HCT116 (cell line): ENCODE measurements at regions not wholly inside any gene's neighbourhood (a gene's known extent, or its start where the extent isn't known, plus 50 kb on each side); places are given as distances from the start of the nearest gene placed in this dataset.

Experiments
- JUND ChIP-seq: IDR thresholded peaks from 2 replicates; pipeline ENCODE4 v1.6.1; 2012
- POLR2A ChIP-seq: IDR thresholded peaks from 2 replicates; pipeline ENCODE4 v1.7.0; 2011; ENCODE audit warnings: borderline replicate concordance; ENCODE audit not compliant: insufficient read depth, insufficient read length; ENCODE audit errors: extremely low read depth
- POLR2AphosphoS5 ChIP-seq: IDR thresholded peaks from 2 replicates; pipeline ENCODE4 v1.6.1; 2011; ENCODE audit warnings: mild to moderate bottlenecking, low read depth, low read length, moderate library complexity
- SIN3A ChIP-seq: IDR thresholded peaks from 2 replicates; pipeline ENCODE4 v1.6.1; 2012; ENCODE audit warnings: low read depth
- YY1 ChIP-seq: IDR thresholded peaks from 2 replicates; pipeline ENCODE4 v1.6.1; 2011; ENCODE audit warnings: low read length, low read depth, moderate library complexity, mild to moderate bottlenecking; ENCODE audit not compliant: insufficient replicate concordance; ENCODE audit errors: extremely low read depth
- TF ChIP-seq, protein P1 (sequence below), 3 experiments: fragments of 200-600 bp in 1 of 3; sonication (generic) in 1 of 3; IDR thresholded peaks in 2 of 3; conservative IDR thresholded peaks in 1 of 3; 2 replicates each; pipeline ENCODE4 v1.5.1; 2012 to 2017; ENCODE audit warnings: low read depth in 2 of 3, low read length in 2 of 3, antibody characterized with exemption in 1 of 3, borderline replicate concordance in 1 of 3, control low read depth in 1 of 3, mild to moderate bottlenecking in 1 of 3, mixed read lengths in 1 of 3, mixed run types in 1 of 3, moderate library complexity in 1 of 3; ENCODE audit not compliant: insufficient read depth in 1 of 3
- TF ChIP-seq, protein P2 (sequence below): IDR thresholded peaks from 2 replicates; pipeline ENCODE4 v1.6.1; 2011; ENCODE audit warnings: mild to moderate bottlenecking, low read length, moderate library complexity; ENCODE audit not compliant: insufficient replicate concordance; ENCODE audit errors: extremely low read depth

DNA sequence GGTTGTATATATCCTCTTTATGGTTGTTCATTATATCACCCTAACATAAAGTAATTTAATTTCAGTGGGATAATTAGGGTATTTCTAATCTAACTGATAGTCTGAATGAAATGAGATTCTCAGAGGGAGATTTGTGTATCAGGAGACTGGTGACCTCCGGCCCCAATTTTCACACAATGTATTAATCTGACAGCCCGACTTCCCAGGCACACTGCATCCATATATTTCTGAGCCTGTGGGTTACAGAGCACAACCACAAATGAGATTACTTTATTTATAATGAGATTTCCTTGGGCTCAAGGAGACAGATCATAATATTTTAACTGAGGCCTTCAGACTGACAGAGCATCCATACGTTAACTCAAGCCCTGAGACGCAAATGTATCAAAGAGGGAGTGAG is 125.9 kb downstream of the RCN1 start:
- TF ChIP-seq, protein P1, sequence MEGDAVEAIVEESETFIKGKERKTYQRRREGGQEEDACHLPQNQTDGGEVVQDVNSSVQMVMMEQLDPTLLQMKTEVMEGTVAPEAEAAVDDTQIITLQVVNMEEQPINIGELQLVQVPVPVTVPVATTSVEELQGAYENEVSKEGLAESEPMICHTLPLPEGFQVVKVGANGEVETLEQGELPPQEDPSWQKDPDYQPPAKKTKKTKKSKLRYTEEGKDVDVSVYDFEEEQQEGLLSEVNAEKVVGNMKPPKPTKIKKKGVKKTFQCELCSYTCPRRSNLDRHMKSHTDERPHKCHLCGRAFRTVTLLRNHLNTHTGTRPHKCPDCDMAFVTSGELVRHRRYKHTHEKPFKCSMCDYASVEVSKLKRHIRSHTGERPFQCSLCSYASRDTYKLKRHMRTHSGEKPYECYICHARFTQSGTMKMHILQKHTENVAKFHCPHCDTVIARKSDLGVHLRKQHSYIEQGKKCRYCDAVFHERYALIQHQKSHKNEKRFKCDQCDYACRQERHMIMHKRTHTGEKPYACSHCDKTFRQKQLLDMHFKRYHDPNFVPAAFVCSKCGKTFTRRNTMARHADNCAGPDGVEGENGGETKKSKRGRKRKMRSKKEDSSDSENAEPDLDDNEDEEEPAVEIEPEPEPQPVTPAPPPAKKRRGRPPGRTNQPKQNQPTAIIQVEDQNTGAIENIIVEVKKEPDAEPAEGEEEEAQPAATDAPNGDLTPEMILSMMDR (IDR thresholded peaks at IDR 0.05 in 2 of 3, conservative IDR thresholded peaks at IDR 0.05 in 1 of 3; ENCODE audit: borderline replicate concordance in 1 of 3, insufficient read depth in 1 of 3, low read depth in 2 of 3, low read length in 2 of 3): no peak
- TF ChIP-seq YY1: no peak
- TF ChIP-seq SIN3A: no peak
- TF ChIP-seq JUND: no peak
- TF ChIP-seq POLR2A: no peak
- TF ChIP-seq, protein P2, sequence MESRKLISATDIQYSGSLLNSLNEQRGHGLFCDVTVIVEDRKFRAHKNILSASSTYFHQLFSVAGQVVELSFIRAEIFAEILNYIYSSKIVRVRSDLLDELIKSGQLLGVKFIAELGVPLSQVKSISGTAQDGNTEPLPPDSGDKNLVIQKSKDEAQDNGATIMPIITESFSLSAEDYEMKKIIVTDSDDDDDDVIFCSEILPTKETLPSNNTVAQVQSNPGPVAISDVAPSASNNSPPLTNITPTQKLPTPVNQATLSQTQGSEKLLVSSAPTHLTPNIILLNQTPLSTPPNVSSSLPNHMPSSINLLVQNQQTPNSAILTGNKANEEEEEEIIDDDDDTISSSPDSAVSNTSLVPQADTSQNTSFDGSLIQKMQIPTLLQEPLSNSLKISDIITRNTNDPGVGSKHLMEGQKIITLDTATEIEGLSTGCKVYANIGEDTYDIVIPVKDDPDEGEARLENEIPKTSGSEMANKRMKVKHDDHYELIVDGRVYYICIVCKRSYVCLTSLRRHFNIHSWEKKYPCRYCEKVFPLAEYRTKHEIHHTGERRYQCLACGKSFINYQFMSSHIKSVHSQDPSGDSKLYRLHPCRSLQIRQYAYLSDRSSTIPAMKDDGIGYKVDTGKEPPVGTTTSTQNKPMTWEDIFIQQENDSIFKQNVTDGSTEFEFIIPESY: no peak
- no peak for TF ChIP-seq POLR2AphosphoS5
